Stimulated activated naive CD8-positive, alpha-beta T cell treated with anti-CD3 and anti-CD28 coated beads, Interleukin-15, Interleukin-2, amounts not matched to agents 100 ng/mL and 50 ng/mL, for 24 hours (primary cell): ENCODE measurements at regions not wholly inside any gene's neighbourhood (a gene's known extent, or its start where the extent isn't known, plus 50 kb on each side); places are given as distances from the start of the nearest gene placed in this dataset.
"Not testable (repeated sequence)": the region's sequence is repeated elsewhere in the genome, so short reads cannot be mapped to it uniquely, and the experiment has no call there.

ENCODE experiments used
- H3K27ac Mint-ChIP-seq: one replicate; pipeline ENCODE4 v1.8.0; 2021; ENCODE audit warnings: mild to moderate bottlenecking, mixed read lengths
- H3K27me3 Mint-ChIP-seq: one replicate; pipeline ENCODE4 v1.8.0; 2021; ENCODE audit warnings: mixed read lengths
- H3K36me3 Mint-ChIP-seq: one replicate; pipeline ENCODE4 v1.8.0; 2021; ENCODE audit warnings: low read depth, mixed read lengths
- H3K4me1 Mint-ChIP-seq: one replicate; pipeline ENCODE4 v1.8.0; 2021; ENCODE audit warnings: low read depth, mixed read lengths
- H3K4me3 Mint-ChIP-seq: one replicate; pipeline ENCODE4 v1.8.0; 2021; ENCODE audit warnings: mild to moderate bottlenecking, mixed read lengths
- H3K9me3 Mint-ChIP-seq: one replicate; pipeline ENCODE4 v1.8.0; 2021; ENCODE audit warnings: mixed read lengths

GRCh38 chr2:53486185-53486899 lies 281.3 kb upstream of the CHAC2 start:
- not testable (repeated sequence) for H3K9me3 Mint-ChIP-seq, H3K4me1 Mint-ChIP-seq, H3K27ac Mint-ChIP-seq, H3K4me3 Mint-ChIP-seq, H3K36me3 Mint-ChIP-seq, H3K27me3 Mint-ChIP-seq

DNA sequence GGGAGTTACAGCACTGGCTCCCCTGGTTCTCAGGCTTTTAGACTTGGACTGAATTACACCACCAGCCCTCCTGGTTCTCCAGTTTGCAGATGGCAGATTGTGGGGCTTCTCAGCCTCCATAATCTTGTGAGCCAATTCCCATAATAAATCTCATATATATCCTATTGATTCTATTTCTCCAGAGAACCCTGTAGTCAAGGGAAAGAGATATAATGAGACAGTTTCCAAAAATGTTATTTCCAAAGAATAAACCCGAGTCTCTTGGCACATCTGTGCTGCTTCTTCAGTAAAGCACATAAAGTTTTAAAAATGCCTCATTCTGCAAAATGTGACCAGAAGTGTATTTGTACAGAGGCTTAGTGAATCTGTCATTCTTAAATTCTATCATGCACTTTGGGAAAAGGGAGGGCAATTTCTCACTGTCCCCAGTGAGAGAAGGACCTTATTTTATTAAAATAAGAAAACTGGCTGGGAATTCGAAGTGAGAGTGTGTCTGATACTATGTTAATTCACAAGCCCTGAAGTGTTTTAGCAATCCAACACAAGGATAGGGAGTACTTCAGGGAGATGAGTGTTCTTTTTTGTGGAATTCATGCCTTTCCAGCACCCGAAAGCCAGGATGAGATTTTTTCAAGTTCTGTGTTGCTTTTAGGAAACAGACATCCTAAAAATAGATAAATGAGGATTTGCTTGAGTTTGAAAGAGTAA lies 282.4 kb upstream of the CHAC2 start:
- no peak overlapping the region for H3K4me3 Mint-ChIP-seq
- no peaks in the 10 kb centered on the region for H3K36me3 Mint-ChIP-seq
- no peaks in the 10 kb centered on the region for H3K4me1 Mint-ChIP-seq
- H3K27ac Mint-ChIP-seq, result no peak overlapping the region
- H3K9me3 Mint-ChIP-seq, result peaks cover 3% of the 10 kb centered on the region
- H3K27me3 Mint-ChIP-seq, result no peaks in the 10 kb centered on the region

DNA sequence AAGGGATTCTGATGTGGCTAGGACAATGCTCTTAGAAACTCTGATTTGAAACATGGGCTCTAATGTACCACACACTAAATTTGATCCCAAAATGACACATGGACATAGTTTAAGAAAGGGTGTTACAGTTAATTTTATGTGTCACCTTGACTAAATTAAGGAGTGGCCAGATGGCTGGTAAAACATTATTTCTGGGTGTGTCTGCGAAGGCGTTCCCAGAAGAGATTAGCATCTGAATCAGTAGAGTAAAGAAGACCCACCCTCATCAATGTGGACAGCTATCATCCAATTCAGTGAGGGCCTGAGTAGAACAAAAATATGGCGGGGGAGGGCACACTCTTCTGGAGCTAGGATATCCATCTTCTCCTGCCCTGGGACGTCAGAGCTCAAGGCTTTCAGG lies 283.1 kb upstream of the CHAC2 start:
- Mint-ChIP-seq H3K27ac (no peak overlapping the region), H3K4me3 (no peak overlapping the region), H3K4me1 (no peaks in the 10 kb centered on the region), H3K9me3 (peaks cover 3% of the 10 kb centered on the region), H3K36me3 (no peaks in the 10 kb centered on the region), H3K27me3 (no peaks in the 10 kb centered on the region)

- Mint-ChIP-seq H3K4me1 (no peaks in the 10 kb centered on the region), H3K4me3 (no peak overlapping the region), H3K27ac (no peak overlapping the region), H3K36me3 (no peaks in the 10 kb centered on the region), H3K27me3 (peaks cover 3% of the 10 kb centered on the region), H3K9me3 (peaks cover 3% of the 10 kb centered on the region)
Observed at GRCh38 chr2:53477517-53477916, 290.1 kb upstream of the CHAC2 start.

GRCh38 chr2:53476834-53477233 lies 290.8 kb upstream of the CHAC2 start:
- peaks cover 3% of the 10 kb centered on the region for H3K27me3 Mint-ChIP-seq
- no peaks in the 10 kb centered on the region for H3K9me3 Mint-ChIP-seq
- H3K27ac Mint-ChIP-seq, result no peak overlapping the region
- H3K36me3 Mint-ChIP-seq, result no peaks in the 10 kb centered on the region
- H3K4me3 Mint-ChIP-seq, result no peak overlapping the region
- H3K4me1 Mint-ChIP-seq, result no peaks in the 10 kb centered on the region

DNA sequence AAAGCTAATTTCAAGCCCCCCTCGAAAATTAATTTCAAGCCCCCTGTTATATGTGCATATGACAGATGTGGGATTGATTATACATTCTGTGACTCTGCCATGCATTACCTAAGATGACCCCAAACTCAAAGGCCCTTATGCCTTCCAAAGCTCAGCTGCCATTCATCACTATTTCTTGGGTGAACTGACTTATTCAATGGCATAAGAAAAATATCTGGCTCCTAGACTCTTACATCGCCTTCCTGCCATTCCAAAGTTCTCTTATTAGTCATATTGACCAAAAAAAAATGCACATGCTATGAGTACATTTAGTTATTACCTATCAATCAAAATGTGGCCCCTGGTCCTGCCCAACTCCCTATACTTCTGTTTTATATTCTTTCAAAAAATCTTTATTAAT lies 291.8 kb upstream of the CHAC2 start:
- Mint-ChIP-seq H3K27ac (no peak overlapping the region), H3K4me1 (no peaks in the 10 kb centered on the region), H3K9me3 (no peaks in the 10 kb centered on the region), H3K27me3 (peaks cover 3% of the 10 kb centered on the region), H3K4me3 (no peak overlapping the region), H3K36me3 (no peaks in the 10 kb centered on the region)

DNA sequence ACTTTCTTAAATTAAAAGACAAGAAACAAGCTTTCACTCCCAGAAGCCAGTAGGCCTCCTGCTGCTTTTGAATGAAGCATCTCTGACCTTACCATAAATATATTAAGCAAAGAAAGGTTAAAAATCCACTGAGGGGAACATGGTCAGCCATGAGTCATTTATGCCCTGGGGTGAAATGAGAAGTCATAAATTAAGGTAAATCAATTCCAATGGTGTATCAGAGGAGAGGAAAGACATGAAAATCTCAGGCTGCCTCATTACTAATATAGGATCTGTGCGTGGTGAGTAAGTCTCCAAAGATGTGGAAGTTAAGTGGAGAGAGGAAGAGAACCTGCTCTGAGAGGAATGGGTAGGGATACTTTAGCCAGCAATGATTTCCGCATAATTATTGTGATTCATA lies 292.3 kb upstream of the CHAC2 start:
- Mint-ChIP-seq H3K4me3 (no peak overlapping the region), H3K4me1 (no peaks in the 10 kb centered on the region), H3K27ac (no peak overlapping the region), H3K9me3 (no peaks in the 10 kb centered on the region), H3K36me3 (no peaks in the 10 kb centered on the region), H3K27me3 (peaks cover 3% of the 10 kb centered on the region)

DNA sequence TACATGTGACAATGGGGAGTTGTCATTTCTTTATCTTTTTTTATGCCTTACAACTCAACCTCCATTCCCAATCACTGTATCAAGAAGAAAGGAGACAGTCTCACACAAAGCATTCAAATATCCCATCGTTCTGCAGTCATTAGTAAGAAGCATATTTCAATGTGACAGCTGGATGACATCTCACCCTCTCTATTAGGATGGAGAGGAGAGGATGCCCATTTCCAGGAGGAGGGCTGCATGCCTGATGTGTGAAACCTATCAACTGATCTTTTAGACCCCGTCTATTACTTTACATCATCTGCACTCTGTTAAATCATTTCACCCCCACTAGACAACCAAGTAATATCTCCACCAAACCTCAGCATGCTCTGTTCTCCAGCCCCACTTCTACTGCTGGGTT lies 292.7 kb upstream of the CHAC2 start:
- H3K36me3 Mint-ChIP-seq, result no peaks in the 10 kb centered on the region
- H3K4me3 Mint-ChIP-seq, result no peak overlapping the region
- peaks cover 3% of the 10 kb centered on the region for H3K27me3 Mint-ChIP-seq
- no peak overlapping the region for H3K27ac Mint-ChIP-seq
- H3K9me3 Mint-ChIP-seq, result no peaks in the 10 kb centered on the region
- H3K4me1 Mint-ChIP-seq, result no peaks in the 10 kb centered on the region

GRCh38 chr2:53473775-53474311 lies 293.8 kb upstream of the CHAC2 start:
- peaks cover 3% of the 10 kb centered on the region for H3K27me3 Mint-ChIP-seq
- H3K27ac Mint-ChIP-seq, result no peak overlapping the region
- H3K4me3 Mint-ChIP-seq, result no peak overlapping the region
- H3K36me3 Mint-ChIP-seq, result no peaks in the 10 kb centered on the region
- no peaks in the 10 kb centered on the region for H3K4me1 Mint-ChIP-seq
- no peaks in the 10 kb centered on the region for H3K9me3 Mint-ChIP-seq

GRCh38 chr2:53473236-53473635 lies 294.4 kb upstream of the CHAC2 start:
- Mint-ChIP-seq H3K36me3 (no peaks in the 10 kb centered on the region), H3K9me3 (no peaks in the 10 kb centered on the region), H3K4me3 (no peak overlapping the region), H3K4me1 (no peaks in the 10 kb centered on the region), H3K27me3 (peaks cover 3% of the 10 kb centered on the region), H3K27ac (no peak overlapping the region)

GRCh38 chr2:53467467-53468180 lies 300.0 kb upstream of the CHAC2 start:
- no peaks in the 10 kb centered on the region for H3K36me3 Mint-ChIP-seq
- H3K27ac Mint-ChIP-seq, result no peak overlapping the region
- no peak overlapping the region for H3K4me3 Mint-ChIP-seq
- H3K9me3 Mint-ChIP-seq, result no peaks in the 10 kb centered on the region
- H3K4me1 Mint-ChIP-seq, result no peaks in the 10 kb centered on the region
- no peaks in the 10 kb centered on the region for H3K27me3 Mint-ChIP-seq

- no peaks in the 10 kb centered on the region for H3K27me3 Mint-ChIP-seq
- H3K36me3 Mint-ChIP-seq, result no peaks in the 10 kb centered on the region
- H3K4me3 Mint-ChIP-seq, result no peak overlapping the region
- no peaks in the 10 kb centered on the region for H3K4me1 Mint-ChIP-seq
- peaks cover 5% of the 10 kb centered on the region for H3K9me3 Mint-ChIP-seq
- no peak overlapping the region for H3K27ac Mint-ChIP-seq
Observed at GRCh38 chr2:53463806-53464726, 303.5 kb upstream of the CHAC2 start.

GRCh38 chr2:53460937-53461336 lies 306.7 kb upstream of the CHAC2 start:
- no peaks in the 10 kb centered on the region for H3K27me3 Mint-ChIP-seq
- no peaks in the 10 kb centered on the region for H3K36me3 Mint-ChIP-seq
- no peaks in the 10 kb centered on the region for H3K4me1 Mint-ChIP-seq
- H3K4me3 Mint-ChIP-seq, result no peak overlapping the region
- H3K27ac Mint-ChIP-seq, result no peak overlapping the region
- H3K9me3 Mint-ChIP-seq, result peaks cover 5% of the 10 kb centered on the region

DNA sequence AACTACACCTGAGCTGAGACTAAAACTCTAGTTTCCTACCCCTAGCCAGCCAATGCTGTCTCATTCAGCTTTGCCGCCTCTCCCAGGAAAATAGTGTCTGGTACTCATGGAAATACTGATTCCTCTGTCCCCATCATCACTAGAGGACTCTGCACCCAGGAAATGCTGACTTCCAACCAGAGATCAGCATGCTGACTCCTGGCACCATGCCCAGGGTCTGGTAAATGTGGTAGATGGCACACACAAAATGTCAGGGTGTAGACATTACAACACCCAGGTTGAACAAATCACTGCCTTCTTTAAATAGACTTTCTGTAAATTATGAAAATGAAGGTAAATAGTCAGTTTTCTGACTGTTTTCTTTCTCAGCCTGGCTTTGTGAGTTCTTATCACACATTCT lies 307.3 kb upstream of the CHAC2 start:
- Mint-ChIP-seq H3K36me3 (no peaks in the 10 kb centered on the region), H3K27me3 (no peaks in the 10 kb centered on the region), H3K4me1 (no peaks in the 10 kb centered on the region), H3K9me3 (peaks cover 5% of the 10 kb centered on the region), H3K4me3 (no peak overlapping the region), H3K27ac (no peak overlapping the region)
